ENCODE measurements at regions not wholly inside any gene's neighbourhood (a gene's known extent, or its start where the extent isn't known, plus 50 kb on each side); places are given as distances from the start of the nearest gene placed in this dataset.

- TF ChIP-seq ZNF274 (IDR thresholded peaks at IDR 0.05; ENCODE audit: low read depth, low read length), result no peak
- no peak for TF ChIP-seq YY1 (IDR thresholded peaks at IDR 0.05; ENCODE audit: insufficient read depth, insufficient read length)
Measured at GRCh38 chr2:14240868-14241267, 391.6 kb upstream of the LRATD1 start.

Measured in NT2/D1 (cell line).